ENCODE measurements at regions not wholly inside any gene's neighbourhood (a gene's known extent, or its start where the extent isn't known, plus 50 kb on each side); places are given as distances from the start of the nearest gene placed in this dataset.
"Not testable (repeated sequence)": the region's sequence is repeated elsewhere in the genome, so short reads cannot be mapped to it uniquely, and the experiment has no call there.

GRCh38 chr16:88148682-88149081 lies 197.4 kb downstream of the BANP start:
- FAIRE-seq = not testable (repeated sequence)

- FAIRE-seq = not testable (repeated sequence)
Observed at GRCh38 chr16:88149158-88149603, 197.9 kb downstream of the BANP start.

- FAIRE-seq = not testable (repeated sequence)
Observed at GRCh38 chr16:88149663-88150062, 198.4 kb downstream of the BANP start.

- not testable (repeated sequence) for FAIRE-seq
Observed at GRCh38 chr16:88150456-88151128, 199.4 kb downstream of the BANP start.

GRCh38 chr16:88151129-88151499 lies 199.9 kb downstream of the BANP start:
- not testable (repeated sequence) for FAIRE-seq

- FAIRE-seq = not testable (repeated sequence)
Observed at GRCh38 chr16:88151859-88152843, 200.9 kb downstream of the BANP start.

GRCh38 chr16:88152879-88153278 lies 201.6 kb downstream of the BANP start:
- not testable (repeated sequence) for FAIRE-seq

GRCh38 chr16:88153516-88153915 lies 202.3 kb downstream of the BANP start:
- FAIRE-seq = not testable (repeated sequence)

- not testable (repeated sequence) for FAIRE-seq
Observed at GRCh38 chr16:88154886-88155285, 203.7 kb downstream of the BANP start.

- FAIRE-seq = not testable (repeated sequence)
Observed at GRCh38 chr16:88155681-88156080, 204.4 kb downstream of the BANP start.

- FAIRE-seq = not testable (repeated sequence)
Observed at GRCh38 chr16:88156640-88157283, 205.5 kb downstream of the BANP start.

GRCh38 chr16:88157686-88158085 lies 206.5 kb downstream of the BANP start:
- not testable (repeated sequence) for FAIRE-seq

GRCh38 chr16:88158256-88159045 lies 207.2 kb downstream of the BANP start:
- FAIRE-seq = not testable (repeated sequence)

GRCh38 chr16:88159046-88159896 lies 208.0 kb downstream of the BANP start:
- not testable (repeated sequence) for FAIRE-seq

- not testable (repeated sequence) for FAIRE-seq
Observed at GRCh38 chr16:88159897-88160335, 208.7 kb downstream of the BANP start.

GRCh38 chr16:88161191-88161590 lies 210.0 kb downstream of the BANP start:
- FAIRE-seq = not testable (repeated sequence)

GRCh38 chr16:88161623-88162275 lies 210.5 kb downstream of the BANP start:
- not testable (repeated sequence) for FAIRE-seq

- FAIRE-seq = not testable (repeated sequence)
Observed at GRCh38 chr16:88162778-88163177, 211.5 kb downstream of the BANP start.

- not testable (repeated sequence) for FAIRE-seq
Observed at GRCh38 chr16:88164196-88165039, 213.2 kb downstream of the BANP start.

All from G401.6 (cell line).